ENCODE measurements at regions not wholly inside any gene's neighbourhood (a gene's known extent, or its start where the extent isn't known, plus 50 kb on each side); places are given as distances from the start of the nearest gene placed in this dataset.

DNA sequence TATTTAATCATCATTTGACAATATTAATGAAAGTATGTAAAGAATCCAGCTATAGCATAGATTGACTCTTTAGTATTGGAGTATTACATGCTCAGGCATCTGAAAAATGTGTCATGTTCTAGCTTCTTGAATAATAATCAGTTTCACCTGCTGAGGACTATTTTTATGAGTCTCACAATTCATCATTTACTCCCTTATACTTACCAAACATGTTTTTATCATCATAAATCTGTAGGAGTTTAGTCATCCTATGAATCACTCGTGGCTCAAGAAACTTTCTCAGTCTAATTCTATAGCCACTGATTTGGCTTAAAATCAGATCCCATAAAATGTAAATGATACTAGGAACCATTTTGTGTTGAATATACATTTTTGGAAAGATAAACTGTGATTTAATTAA lies 1616.1 kb downstream of the C4orf33 start:
- intact Hi-C loops (cut with DNase I; ENCODE audit: low total_unique reads) = no loop called here
- Histone ChIP-seq H3K4me3 (no peak overlapping the region), H3K27me3 (no peaks in the 10 kb centered on the region), H3K4me1 (no peaks in the 10 kb centered on the region), H3K9me3 (no peaks in the 10 kb centered on the region), H3K36me3 (no peaks in the 10 kb centered on the region), H3K27ac (no peak overlapping the region)
- no peak for DNase-seq (ENCODE audit: low spot score in 2 of 2)
- TF ChIP-seq CTCF (IDR thresholded peaks at IDR 0.05) (no peak), POLR2A (IDR thresholded peaks at IDR 0.05) (no peak), POLR2AphosphoS5 (IDR thresholded peaks at IDR 0.05) (no peak)

DNA sequence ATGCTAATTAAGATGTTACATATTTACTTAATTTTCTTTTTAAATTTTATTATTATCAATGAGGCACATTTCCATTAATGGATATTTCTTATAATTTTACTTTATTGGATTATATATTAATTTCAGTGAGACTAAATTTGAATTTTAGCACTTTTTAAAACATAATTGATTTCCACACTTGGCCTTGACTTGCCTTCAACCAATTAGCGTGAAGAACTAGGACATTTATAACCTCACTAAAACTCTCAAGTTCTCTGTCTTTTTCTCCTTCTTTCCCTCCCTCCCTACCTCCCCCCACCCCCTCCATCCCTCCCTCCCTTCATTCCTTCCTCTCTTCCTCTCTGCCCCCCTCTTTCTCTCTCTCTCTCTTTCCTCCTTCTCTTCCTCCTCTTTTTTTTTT lies 1618.1 kb downstream of the C4orf33 start:
- Histone ChIP-seq H3K9me3 (no peaks in the 10 kb centered on the region), H3K27ac (no peak overlapping the region), H3K27me3 (no peaks in the 10 kb centered on the region), H3K4me3 (no peak overlapping the region), H3K36me3 (no peaks in the 10 kb centered on the region), H3K4me1 (no peaks in the 10 kb centered on the region)
- TF ChIP-seq POLR2AphosphoS5 (IDR thresholded peaks at IDR 0.05) (no peak), POLR2A (IDR thresholded peaks at IDR 0.05) (no peak), CTCF (IDR thresholded peaks at IDR 0.05) (no peak)
- DNase-seq (ENCODE audit: low spot score in 2 of 2) = no peak
- intact Hi-C loops (cut with DNase I; ENCODE audit: low total_unique reads) = no loop called here

GRCh38 chr4:130722361-130722760 lies 1626.4 kb downstream of the C4orf33 start:
- H3K27ac ChIP-seq = no peak overlapping the region
- H3K4me3 ChIP-seq = no peak overlapping the region
- no peaks in the 10 kb centered on the region for H3K36me3 ChIP-seq
- H3K27me3 ChIP-seq = no peaks in the 10 kb centered on the region
- DNase-seq (ENCODE audit: low spot score in 2 of 2) = no peak
- intact Hi-C loops (cut with DNase I; ENCODE audit: low total_unique reads) = no loop called here
- no peak for TF ChIP-seq POLR2A (IDR thresholded peaks at IDR 0.05)
- no peak for TF ChIP-seq POLR2AphosphoS5 (IDR thresholded peaks at IDR 0.05)
- no peak for TF ChIP-seq CTCF (IDR thresholded peaks at IDR 0.05)
- H3K9me3 ChIP-seq = no peaks in the 10 kb centered on the region
- no peaks in the 10 kb centered on the region for H3K4me1 ChIP-seq

DNA sequence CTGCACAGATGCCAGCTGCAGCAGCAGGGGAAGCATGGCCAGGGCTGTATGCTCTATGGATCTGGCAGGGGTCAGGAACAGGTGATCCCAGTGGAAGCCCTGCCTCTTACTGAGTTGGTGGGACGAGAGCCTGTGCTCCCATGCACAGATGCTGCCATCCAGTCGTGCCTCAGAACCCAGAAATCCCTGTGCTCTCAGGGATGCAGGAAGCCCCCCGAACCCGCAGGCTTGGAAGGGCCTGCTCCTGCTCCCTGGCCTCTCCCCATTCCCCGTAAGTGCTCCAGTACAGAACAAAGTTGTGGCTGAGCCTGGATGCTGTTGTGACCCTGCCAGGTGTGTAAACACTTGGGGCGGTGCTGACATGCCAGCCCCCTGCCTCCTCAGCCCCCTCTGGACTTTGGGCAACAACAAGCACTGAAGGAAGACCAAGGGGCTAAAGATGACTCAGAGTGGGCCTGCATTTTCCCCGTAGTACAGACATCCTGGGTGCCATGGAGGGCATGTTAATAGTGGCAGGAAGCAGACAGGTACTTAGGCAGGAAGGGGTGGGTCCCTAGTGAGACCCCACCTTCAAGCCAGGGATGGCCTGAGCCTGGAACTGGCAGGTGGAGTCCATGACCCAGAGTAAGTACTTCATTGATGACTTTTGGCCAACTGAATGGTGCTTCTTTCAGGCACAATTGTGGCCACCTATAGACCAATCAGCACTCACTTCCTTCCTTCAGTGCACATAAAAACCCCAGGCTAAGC lies 1640.7 kb downstream of the C4orf33 start:
- intact Hi-C loops (cut with DNase I; ENCODE audit: low total_unique reads) = no loop called here
- no peaks in the 10 kb centered on the region for H3K27me3 ChIP-seq
- H3K36me3 ChIP-seq = no peaks in the 10 kb centered on the region
- H3K4me1 ChIP-seq = no peaks in the 10 kb centered on the region
- H3K4me3 ChIP-seq = no peak overlapping the region
- TF ChIP-seq CTCF (IDR thresholded peaks at IDR 0.05) (no peak), POLR2AphosphoS5 (IDR thresholded peaks at IDR 0.05) (no peak), POLR2A (IDR thresholded peaks at IDR 0.05) (no peak)
- H3K9me3 ChIP-seq = peaks cover 0 to 21% of the 10 kb centered on the region in 2 donors
- H3K27ac ChIP-seq = no peak overlapping the region
- DNase-seq (ENCODE audit: low spot score in 2 of 2) = no peak

GRCh38 chr4:130738233-130738632 lies 1642.3 kb downstream of the C4orf33 start:
- Histone ChIP-seq H3K36me3 (no peaks in the 10 kb centered on the region), H3K27ac (no peak overlapping the region), H3K4me3 (no peak overlapping the region), H3K4me1 (no peaks in the 10 kb centered on the region), H3K27me3 (no peaks in the 10 kb centered on the region), H3K9me3 (peaks cover 0 to 21% of the 10 kb centered on the region in 2 donors)
- peak in 1 of 2 donors; percentile 47 for DNase-seq (ENCODE audit: low spot score in 2 of 2)
- TF ChIP-seq CTCF (IDR thresholded peaks at IDR 0.05) (no peak), POLR2AphosphoS5 (IDR thresholded peaks at IDR 0.05) (no peak), POLR2A (IDR thresholded peaks at IDR 0.05) (no peak)
- intact Hi-C loops (cut with DNase I; ENCODE audit: low total_unique reads) = no loop called here
